ENCODE measurements at regions not wholly inside any gene's neighbourhood (a gene's known extent, or its start where the extent isn't known, plus 50 kb on each side); places are given as distances from the start of the nearest gene placed in this dataset.

GRCh38 chr13:103273825-103274224, 207.6 kb upstream of the SLC10A2 start:
- no peak for DNase-seq (ENCODE audit: low read depth in 2 of 2)

GRCh38 chr13:103272770-103273169, 206.6 kb upstream of the SLC10A2 start:
- no peak for DNase-seq (ENCODE audit: low read depth in 2 of 2)

DNA sequence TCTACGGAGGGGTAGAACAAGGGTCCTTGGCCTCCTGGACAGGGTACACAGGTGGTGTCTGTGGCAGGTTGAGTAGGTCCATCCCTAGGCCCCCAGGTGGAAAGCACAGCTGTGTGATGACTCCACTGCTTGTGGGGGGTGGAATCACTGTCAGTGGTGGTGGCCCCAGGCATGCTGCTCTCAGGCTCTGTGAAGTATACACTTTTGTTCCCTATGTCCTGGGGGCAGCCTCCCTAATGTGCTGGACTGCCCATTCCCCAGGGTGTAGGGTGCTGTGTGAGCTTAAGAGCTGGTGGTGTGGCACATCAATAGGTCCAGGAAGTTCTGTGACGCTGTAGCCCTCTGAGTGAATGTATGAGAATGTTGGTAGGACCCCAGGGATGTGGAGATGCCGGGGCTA, 197.2 kb upstream of the SLC10A2 start:
- DNase-seq (ENCODE audit: low read depth in 2 of 2) = no peak

GRCh38 chr13:103255587-103256301, 189.5 kb upstream of the SLC10A2 start:
- no peak for DNase-seq (ENCODE audit: low read depth in 2 of 2)

DNA sequence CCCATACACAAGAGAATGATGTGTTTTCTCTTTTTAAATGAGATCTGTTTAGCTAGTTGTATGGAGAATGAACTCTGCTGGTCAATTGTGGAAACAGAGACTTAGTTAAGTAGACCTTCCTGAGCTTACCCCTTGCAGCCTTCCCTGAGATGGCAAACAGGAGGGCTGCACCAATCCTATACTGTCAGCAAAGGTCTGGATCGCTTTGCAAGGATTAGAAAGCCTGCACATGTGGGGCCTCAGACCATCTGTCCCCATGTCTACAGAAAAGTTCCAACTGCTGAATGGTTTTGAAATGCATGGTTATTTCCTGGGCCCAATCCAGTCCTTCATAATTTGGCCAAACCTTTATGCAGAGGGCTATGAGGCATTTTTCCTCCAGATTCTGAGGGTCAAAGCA, 183.9 kb upstream of the SLC10A2 start:
- DNase-seq (ENCODE audit: low read depth in 2 of 2) = no peak

- no peak for DNase-seq (ENCODE audit: low read depth in 2 of 2)
These were observed 180.5 kb upstream of the SLC10A2 start for GRCh38 chr13:103246581-103247200.

GRCh38 chr13:103243495-103243894, 177.3 kb upstream of the SLC10A2 start:
- no peak for DNase-seq (ENCODE audit: low read depth in 2 of 2)

GRCh38 chr13:103238441-103238840, 172.2 kb upstream of the SLC10A2 start:
- no peak for DNase-seq (ENCODE audit: low read depth in 2 of 2)

DNA sequence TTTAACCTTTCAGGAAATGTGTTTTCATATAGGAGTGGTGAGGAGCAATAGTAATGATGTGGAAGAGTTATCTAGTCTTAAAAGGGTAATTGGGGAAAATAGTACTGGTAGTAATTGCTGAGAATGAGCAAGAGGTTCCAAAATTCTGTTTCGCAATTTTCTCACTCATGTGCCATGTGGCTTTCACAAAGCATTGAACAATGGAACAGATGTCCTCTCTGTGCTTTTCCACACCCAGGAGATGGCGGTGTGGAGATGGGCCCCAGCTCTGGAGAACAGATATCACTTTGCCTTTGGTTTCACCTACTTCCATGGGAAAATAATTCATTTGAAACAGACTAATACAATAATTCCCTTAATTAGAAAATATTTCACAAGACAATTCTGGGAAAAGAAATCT, 170.0 kb upstream of the SLC10A2 start:
- no peak for DNase-seq (ENCODE audit: low read depth in 2 of 2)

- no peak for DNase-seq (ENCODE audit: low read depth in 2 of 2)
These were observed 163.5 kb upstream of the SLC10A2 start for GRCh38 chr13:103229674-103230073.

GRCh38 chr13:103224804-103225203, 158.6 kb upstream of the SLC10A2 start:
- no peak for DNase-seq (ENCODE audit: low read depth in 2 of 2)

GRCh38 chr13:103222683-103223082, 156.5 kb upstream of the SLC10A2 start:
- DNase-seq (ENCODE audit: low read depth in 2 of 2) = no peak

DNA sequence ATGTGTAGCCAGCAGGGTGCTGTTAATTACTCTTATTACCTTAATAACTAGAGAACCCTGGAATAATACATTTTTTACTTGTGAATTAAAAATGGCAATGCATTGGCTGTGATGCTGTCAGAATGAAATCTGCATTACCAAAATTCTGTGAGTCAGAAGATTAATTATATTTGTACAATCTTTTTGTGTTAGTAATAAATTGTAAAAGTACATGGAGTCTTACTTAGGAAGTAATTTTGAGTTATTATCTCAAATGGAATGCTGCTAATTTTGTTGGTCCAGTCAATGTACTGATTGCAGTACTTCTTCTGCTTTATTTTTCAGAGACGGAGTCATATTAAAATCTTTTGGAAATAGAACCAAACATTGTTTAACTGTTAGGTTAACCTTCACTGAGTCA, 152.0 kb upstream of the SLC10A2 start:
- DNase-seq (ENCODE audit: low read depth in 2 of 2) = no peak

DNA sequence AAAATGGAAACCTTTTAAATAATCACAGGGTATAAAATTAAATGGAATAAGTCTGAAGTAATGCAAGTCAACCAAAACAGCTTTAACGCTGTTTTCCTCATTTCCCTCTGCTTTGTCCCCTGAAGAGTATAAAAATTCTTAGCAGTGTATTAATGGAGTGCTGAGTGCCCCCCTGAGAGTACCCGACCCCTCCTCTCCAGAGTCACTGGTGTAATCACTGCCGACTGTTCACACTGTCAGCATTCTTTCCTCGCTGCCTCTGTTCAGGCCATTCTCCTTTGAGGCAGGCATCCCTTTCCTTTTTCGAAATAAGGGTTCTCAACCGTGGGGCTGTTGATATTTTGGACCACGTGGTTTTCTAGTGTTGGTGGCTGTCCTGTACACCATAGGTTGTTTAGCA, 146.9 kb upstream of the SLC10A2 start:
- no peak for DNase-seq (ENCODE audit: low read depth in 2 of 2)

GRCh38 chr13:103210348-103210747, 144.1 kb upstream of the SLC10A2 start:
- no peak for DNase-seq (ENCODE audit: low read depth in 2 of 2)

- no peak for DNase-seq (ENCODE audit: low read depth in 2 of 2)
These were observed 137.6 kb upstream of the SLC10A2 start for GRCh38 chr13:103203735-103204330.

- no peak for DNase-seq (ENCODE audit: low read depth in 2 of 2)
These were observed 134.1 kb upstream of the SLC10A2 start for GRCh38 chr13:103200118-103200885.

DNA sequence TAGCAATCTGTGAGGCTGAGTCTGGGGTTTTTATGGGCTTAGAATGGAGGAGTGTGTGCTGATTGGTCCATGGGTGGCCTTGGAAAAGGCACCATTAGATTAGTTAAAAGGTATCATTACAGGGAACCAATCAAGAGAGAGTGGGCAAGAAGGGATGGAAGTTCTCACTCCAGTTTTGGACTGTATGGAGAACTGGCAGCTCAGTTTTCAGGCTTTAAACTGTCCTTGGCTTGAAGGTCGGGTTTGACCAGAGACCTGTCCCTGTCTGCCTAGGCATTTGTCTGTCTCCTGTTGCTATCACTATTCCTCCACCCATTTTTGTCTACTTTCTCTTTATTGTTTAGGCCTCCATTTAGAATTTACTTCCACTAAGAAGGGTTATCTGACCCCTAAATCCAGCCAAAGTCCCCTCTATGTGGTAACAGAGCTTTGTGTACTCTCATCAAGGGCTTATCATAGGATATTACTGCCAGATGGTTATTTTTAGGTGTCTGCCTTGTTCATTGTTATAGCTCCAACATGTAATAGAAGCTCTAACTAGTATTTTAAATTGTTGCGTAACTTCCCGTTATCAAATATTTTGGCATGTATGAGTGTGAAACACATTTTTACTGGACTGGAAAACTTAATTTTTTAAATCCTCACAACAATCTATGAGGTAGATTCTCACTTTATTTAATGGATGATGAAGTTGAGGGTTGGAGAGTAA, 133.3 kb upstream of the SLC10A2 start:
- DNase-seq (ENCODE audit: low read depth in 2 of 2) = no peak

GRCh38 chr13:103196356-103196755, 130.1 kb upstream of the SLC10A2 start:
- DNase-seq (ENCODE audit: low read depth in 2 of 2) = no peak

DNA sequence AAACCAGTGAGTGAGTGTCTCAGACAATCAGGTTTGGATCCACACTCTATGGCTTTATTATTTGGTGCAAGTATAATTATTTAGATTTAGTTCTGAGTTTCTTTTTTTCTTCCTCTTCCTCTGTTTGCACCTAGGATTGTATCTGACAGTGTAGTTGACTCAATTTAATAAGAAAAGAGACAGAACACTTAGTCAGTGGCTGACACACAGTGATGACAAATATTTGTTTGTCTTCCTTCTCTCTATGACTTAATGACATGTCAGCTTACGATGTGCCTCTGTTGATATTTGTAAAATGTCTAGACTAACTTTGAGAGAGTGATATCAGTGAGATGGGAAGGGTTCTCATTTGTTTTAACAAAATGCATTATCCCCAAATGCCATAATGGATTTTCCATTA, 129.5 kb upstream of the SLC10A2 start:
- DNase-seq (ENCODE audit: low read depth in 2 of 2) = no peak

DNA sequence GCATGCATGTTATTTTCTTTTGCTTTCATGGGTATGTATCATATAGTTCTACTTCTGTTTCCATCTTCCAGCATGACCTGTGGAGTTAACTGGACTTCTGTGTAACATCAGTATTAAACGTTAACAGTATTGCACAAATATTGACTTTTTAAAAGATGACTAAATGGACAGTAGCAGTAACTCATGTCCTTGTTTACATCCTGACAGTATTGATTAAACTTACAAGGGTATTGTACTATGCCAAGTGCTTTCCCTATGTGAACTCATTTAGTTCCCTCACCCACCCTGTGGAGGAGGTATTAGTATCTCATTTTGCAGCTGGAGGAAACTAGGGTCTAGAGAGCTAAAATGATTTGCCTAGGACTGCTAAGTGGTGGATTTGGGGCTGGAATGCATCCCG, 128.7 kb upstream of the SLC10A2 start:
- no peak for DNase-seq (ENCODE audit: low read depth in 2 of 2)
